NCI-H1694 treated with DMSO at 0.1 percent for 48 hours (cell line): ENCODE measurements at regions not wholly inside any gene's neighbourhood (a gene's known extent, or its start where the extent isn't known, plus 50 kb on each side); places are given as distances from the start of the nearest gene placed in this dataset.

Experiments
- DNase-seq: peaks from one replicate; lab custom pipeline; 2025; lab: John Stamatoyannopoulos, UW

DNA sequence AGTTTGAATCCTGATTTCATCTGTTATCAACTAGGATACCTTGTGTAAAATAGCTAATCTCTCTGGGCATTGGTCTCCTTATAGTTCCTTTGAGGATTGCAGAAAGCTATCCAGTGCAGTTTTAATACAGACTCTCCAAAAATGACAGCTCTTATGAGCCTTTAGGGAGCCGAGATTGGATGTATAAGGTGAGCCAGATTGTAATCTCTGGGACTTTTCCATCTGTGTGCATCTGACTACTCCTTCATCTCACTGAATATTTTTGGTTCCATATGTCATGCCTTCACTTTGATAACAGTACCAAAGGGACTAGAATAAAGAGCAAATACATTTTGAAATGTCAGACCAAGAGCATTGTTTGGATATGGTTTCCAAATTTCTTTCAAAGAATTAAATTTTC, 367.2 kb downstream of the TMEM232 start:
- no peak for DNase-seq

- no peak for DNase-seq
Observed at GRCh38 chr5:110361471-110361870, 365.0 kb downstream of the TMEM232 start.

- DNase-seq: no peak
Observed at GRCh38 chr5:110362261-110362660, 364.2 kb downstream of the TMEM232 start.

GRCh38 chr5:110366716-110367115, 359.8 kb downstream of the TMEM232 start:
- no peak for DNase-seq
